Sigmoid colon (tissue), 4 donors: ENCODE measurements at regions not wholly inside any gene's neighbourhood (a gene's known extent, or its start where the extent isn't known, plus 50 kb on each side); places are given as distances from the start of the nearest gene placed in this dataset.

Experiments used
- CTCF ChIP-seq, 4 experiments: fragments of 450-650 bp in 3 of 4; fragments of 200-600 bp in 1 of 4; IDR thresholded peaks; one replicate each; pipeline ENCODE4 v1.5.1; 2016 to 2019; ENCODE audit warnings: antibody characterized with exemption in 4 of 4, mild to moderate bottlenecking in 3 of 4, moderate library complexity in 2 of 4
- EP300 ChIP-seq, 4 donors: sonication (generic); formaldehyde crosslinking; IDR thresholded peaks; one replicate each; pipeline ENCODE4 v1.6.1; 2017; ENCODE audit warnings: antibody characterized with exemption in 4 of 4
- POLR2A ChIP-seq, 2 donors: fragments of 450-650 bp; IDR thresholded peaks; one replicate each; pipeline ENCODE4 v1.6.1; 2016; ENCODE audit warnings: antibody characterized with exemption in 2 of 2, mild to moderate bottlenecking in 2 of 2, moderate library complexity in 2 of 2
- POLR2AphosphoS5 ChIP-seq, 4 donors: sonication (generic); formaldehyde crosslinking; IDR thresholded peaks; one replicate each; pipeline ENCODE4 v1.6.1; 2017; ENCODE audit warnings: antibody characterized with exemption in 4 of 4

GRCh38 chr7:387132-388022 lies 97.4 kb downstream of the FOXL3 start:
- TF ChIP-seq CTCF (IDR thresholded peaks at IDR 0.05) (no peak), POLR2A (IDR thresholded peaks at IDR 0.05) (no peak), POLR2AphosphoS5 (IDR thresholded peaks at IDR 0.05) (no peak), EP300 (IDR thresholded peaks at IDR 0.05) (no peak)
